ENCODE measurements at regions not wholly inside any gene's neighbourhood (a gene's known extent, or its start where the extent isn't known, plus 50 kb on each side); places are given as distances from the start of the nearest gene placed in this dataset.

DNA sequence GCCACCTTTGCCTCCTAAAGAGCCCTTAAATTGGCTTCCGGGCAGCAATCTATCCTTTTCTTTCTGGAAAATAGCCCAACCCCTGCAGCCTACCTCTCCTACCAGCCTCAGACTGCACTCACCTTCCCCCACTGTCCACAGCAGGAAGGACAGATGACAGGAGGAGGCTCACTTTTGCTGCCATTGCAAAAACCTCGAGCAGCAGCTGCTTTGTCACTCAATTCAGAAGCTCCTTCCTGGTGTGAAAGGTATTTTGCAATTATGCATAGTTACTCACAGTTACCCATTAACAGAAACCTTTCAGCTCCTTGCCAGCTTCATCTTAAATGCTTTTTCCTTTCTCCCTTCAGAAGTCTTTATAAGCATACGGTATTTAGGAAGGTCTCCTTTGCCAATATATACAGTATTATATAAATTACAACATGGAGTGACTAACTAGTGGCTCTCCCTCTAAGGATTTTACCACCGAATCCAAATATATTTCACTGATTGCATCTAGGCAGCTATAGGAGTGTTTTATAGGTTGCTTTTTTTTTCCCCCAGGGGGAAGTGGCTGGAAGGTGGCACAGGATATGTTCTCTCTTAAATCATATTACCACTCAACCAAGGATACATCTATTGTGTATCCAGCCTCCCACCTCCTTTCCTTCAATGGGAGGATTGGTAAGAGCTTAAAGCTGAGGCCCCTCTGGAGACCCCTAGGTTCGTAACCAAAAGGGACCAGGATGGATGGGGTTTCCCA is 142.1 kb upstream of the IPO9 start:
- TF ChIP-seq, protein P1, sequence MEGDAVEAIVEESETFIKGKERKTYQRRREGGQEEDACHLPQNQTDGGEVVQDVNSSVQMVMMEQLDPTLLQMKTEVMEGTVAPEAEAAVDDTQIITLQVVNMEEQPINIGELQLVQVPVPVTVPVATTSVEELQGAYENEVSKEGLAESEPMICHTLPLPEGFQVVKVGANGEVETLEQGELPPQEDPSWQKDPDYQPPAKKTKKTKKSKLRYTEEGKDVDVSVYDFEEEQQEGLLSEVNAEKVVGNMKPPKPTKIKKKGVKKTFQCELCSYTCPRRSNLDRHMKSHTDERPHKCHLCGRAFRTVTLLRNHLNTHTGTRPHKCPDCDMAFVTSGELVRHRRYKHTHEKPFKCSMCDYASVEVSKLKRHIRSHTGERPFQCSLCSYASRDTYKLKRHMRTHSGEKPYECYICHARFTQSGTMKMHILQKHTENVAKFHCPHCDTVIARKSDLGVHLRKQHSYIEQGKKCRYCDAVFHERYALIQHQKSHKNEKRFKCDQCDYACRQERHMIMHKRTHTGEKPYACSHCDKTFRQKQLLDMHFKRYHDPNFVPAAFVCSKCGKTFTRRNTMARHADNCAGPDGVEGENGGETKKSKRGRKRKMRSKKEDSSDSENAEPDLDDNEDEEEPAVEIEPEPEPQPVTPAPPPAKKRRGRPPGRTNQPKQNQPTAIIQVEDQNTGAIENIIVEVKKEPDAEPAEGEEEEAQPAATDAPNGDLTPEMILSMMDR (IDR thresholded peaks at IDR 0.05), result no peak
- TF ChIP-seq POLR2A (IDR thresholded peaks at IDR 0.05), result no peak
